Coronary artery (tissue), 2 donors: ENCODE measurements at regions not wholly inside any gene's neighbourhood (a gene's known extent, or its start where the extent isn't known, plus 50 kb on each side); places are given as distances from the start of the nearest gene placed in this dataset.
"Not testable (repeated sequence)": the region's sequence is repeated elsewhere in the genome, so short reads cannot be mapped to it uniquely, and the experiment has no call there.

ENCODE experiments used
- DNase-seq: peaks from one replicate; pipeline ENCODE4 v3.0.0-alpha.2; 2017; ENCODE audit warnings: low spot score
- H3K27ac ChIP-seq, 2 donors: fragments of 200-600 bp; sonication (generic); one replicate each; pipeline ENCODE4 v1.5.1; 2016 to 2019
- H3K4me3 ChIP-seq: fragments of 200-600 bp; sonication (generic); 2 replicates; pipeline ENCODE4 v1.5.1; 2016; ENCODE audit warnings: mild to moderate bottlenecking, moderate library complexity
- TF ChIP-seq, protein P1 (sequence below): fragments of 200-600 bp; sonication (generic); IDR thresholded peaks from one replicate; pipeline ENCODE4 v1.5.1; 2019; ENCODE audit warnings: antibody characterized with exemption

DNA sequence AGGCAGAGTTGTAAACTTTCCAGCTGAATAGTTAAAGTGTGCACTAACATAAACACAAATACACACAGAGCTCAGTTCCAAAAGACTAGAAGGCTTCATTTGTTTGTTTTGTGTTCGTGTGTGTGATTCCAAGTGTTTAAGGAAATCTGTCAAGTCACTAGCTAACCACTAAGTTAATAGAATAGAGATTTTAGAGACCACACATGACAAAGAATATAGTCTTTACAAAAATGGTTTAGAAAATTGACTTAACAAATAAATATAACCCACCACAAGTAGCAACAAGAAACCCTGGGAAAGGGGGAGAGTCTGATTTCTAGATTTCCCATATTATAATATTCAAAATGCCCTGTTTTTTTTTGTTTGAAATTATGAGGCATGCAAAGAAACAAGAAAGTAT, 209.4 kb downstream of the FZD1 start:
- TF ChIP-seq, protein P1, sequence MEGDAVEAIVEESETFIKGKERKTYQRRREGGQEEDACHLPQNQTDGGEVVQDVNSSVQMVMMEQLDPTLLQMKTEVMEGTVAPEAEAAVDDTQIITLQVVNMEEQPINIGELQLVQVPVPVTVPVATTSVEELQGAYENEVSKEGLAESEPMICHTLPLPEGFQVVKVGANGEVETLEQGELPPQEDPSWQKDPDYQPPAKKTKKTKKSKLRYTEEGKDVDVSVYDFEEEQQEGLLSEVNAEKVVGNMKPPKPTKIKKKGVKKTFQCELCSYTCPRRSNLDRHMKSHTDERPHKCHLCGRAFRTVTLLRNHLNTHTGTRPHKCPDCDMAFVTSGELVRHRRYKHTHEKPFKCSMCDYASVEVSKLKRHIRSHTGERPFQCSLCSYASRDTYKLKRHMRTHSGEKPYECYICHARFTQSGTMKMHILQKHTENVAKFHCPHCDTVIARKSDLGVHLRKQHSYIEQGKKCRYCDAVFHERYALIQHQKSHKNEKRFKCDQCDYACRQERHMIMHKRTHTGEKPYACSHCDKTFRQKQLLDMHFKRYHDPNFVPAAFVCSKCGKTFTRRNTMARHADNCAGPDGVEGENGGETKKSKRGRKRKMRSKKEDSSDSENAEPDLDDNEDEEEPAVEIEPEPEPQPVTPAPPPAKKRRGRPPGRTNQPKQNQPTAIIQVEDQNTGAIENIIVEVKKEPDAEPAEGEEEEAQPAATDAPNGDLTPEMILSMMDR: no peak
- no peak for DNase-seq
- Histone ChIP-seq H3K4me3 (no peak overlapping the region), H3K27ac (no peak overlapping the region)

DNA sequence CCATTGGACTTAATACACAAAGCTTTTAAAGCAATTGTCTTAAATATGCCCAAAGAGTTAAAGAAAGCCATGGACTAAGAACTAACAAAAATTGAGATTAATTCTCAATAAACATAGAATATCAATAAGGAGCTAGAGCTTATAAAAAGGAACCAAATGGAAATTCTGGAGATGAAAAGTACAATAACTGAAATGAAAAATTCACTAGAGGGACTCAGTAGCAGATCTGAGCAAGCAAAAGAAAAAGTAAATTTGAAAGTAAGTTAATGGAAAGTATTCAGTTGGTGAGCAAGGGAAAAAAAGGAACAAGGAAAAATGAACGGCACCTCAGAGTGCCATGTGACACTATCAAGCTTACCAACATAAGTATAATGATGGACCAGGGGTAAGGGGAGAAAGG, 209.8 kb downstream of the FZD1 start:
- Histone ChIP-seq H3K27ac (no peak overlapping the region), H3K4me3 (no peak overlapping the region)
- TF ChIP-seq, protein P1: no peak

DNA sequence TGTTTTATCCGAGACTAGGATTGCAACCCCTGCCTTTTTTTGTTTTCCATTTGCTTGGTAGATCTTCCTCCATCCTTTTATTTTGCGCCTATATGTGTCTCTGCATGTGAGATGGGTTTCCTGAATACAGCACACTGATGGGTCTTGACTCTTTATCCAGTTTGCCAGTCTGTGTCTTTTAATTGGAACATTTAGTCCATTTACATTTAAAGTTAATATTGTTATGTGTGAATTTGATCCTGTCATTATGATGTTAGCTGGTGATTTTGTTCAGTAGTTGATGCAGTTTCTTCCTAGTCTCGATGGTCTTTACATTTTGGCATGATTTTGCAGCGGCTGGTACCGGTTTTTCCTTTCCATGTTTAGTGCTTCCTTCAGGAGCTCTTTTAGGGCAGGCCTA, 216.2 kb downstream of the FZD1 start:
- H3K4me3 ChIP-seq, DNase-seq, H3K27ac ChIP-seq: not testable (repeated sequence)

More for the DNA sequence above, 209.8 kb downstream of the FZD1 start:
- no peak for DNase-seq

DNA sequence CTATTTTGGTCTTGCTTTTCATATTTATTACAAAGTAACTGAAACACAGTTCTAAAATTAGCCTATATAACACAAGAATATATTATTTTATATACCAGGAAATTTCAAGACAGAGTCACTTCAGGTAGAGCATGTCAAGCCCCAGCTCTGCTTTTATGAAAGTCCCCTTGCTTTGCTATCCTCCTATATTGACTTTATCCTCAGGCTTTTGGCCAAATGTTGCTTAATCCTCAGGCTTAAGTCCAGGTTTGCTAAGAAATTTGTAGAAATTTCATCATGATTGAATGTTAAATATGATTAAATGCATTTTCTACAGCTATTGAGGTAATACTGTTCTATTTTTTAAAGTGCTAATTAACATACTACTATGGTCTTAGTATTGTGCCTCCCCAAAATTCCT, 227.6 kb downstream of the FZD1 start:
- TF ChIP-seq, protein P1: no peak
- Histone ChIP-seq H3K4me3 (no peak overlapping the region), H3K27ac (no peak overlapping the region)
- no peak for DNase-seq

DNA sequence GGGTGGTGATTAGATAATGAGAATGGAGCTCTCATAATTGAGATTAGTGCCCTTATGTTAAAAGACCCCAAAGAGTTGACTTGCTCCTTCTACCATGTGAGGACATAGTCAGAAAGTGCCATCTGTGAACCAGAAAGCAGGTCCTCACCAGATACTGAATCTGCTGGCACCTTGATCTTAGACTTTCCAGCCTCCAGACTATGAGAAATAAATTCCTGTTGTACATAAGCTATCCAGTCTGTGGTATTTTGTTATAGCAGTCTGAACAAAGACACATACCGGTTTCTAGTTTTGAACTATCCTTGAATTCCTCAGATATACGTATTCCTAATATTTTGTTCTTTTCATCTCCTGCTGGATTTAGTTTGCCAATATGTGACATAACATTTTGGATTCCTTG, 228.1 kb downstream of the FZD1 start:
- Histone ChIP-seq H3K4me3 (no peak overlapping the region), H3K27ac (no peak overlapping the region)
- TF ChIP-seq, protein P1: no peak
- no peak for DNase-seq

DNA sequence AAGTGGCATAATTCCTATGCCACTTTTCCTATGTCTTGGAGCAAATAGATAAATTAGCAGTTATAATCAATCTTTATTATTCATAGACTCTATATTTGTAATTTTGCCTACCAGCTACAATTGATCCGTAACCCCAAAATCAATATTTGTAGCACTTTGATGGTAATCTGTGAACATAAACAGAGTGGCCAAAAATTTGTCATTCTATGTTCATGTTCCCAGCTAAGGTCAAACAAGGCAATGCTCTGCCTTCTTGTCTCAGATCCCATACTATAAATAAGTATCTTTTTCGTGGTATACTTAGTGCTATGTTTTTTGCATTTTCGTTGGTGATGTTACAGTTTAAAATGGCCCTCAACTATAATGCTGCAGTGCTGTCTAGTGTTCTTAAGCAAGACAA, 228.5 kb downstream of the FZD1 start:
- Histone ChIP-seq H3K4me3 (no peak overlapping the region), H3K27ac (no peak overlapping the region)
- TF ChIP-seq, protein P1: no peak
- DNase-seq: no peak

DNA sequence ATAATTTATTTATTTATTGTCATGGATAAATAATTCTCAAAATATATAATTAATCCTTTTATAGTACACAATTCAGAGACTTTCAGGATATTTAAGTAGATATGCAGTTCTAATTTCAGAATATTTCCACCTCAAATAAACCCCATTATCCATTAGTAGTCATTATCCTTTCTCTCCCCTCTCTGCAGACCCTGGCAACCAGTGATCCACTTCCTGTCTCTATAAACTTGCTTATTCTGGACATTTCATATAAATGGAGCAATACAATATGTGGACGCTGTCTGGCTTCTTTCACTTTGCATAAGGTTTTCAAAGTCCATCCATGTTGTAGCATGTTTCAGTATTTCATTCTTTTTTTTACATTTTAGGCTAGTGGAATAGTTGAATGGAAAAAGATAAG, 230.2 kb downstream of the FZD1 start:
- H3K27ac ChIP-seq: no peak overlapping the region
- no peak for DNase-seq
- H3K4me3 ChIP-seq: no peak overlapping the region
- TF ChIP-seq, protein P1: no peak

DNA sequence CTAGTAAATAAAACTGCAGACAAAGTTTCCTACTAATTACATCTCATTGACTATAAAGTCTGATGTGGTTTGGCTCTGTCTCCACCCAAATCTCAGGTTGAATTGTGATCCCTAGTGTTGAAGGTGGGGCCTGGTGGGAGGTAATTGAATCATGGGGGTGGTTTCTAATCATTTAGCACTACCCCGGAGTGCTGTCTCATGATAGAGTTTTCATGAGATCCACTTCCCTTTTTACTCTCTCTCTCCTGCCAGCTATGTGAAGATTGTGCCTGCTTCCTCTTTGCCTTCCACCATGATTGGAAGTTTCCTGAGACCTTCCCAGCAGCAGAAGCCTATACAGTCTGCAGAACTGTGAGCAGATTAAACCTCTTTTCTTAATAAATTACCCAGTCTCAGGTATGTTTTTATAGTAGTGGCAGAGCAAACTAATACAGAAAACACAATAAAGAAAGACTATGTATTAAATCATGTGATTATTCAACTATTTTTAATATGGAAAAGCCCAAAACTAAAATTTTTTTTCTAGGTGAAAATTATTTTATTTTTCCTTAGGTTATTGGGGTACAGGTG, 232.1 kb downstream of the FZD1 start:
- Histone ChIP-seq H3K27ac (no peak overlapping the region), H3K4me3 (no peak overlapping the region)
- TF ChIP-seq, protein P1: no peak
- DNase-seq: no peak

DNA sequence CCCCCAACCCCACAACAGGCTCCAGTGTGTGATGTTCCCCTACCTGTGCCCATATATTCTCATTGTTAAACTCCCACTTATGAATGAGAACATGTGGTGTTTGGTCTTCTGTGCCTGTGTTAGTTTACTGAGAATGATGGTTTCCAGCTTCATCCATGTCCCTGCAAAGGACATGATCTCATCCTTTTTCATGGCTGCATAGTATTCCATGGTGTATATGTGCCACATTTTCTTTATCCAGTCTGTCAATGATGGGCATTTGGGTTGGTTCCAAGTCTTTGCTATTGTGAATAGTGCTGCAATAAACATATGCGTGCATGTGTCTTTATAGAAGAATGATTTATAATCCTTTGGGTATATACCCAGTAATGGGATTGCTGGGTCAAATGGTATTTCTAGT, 233.0 kb downstream of the FZD1 start:
- not testable (repeated sequence) for H3K27ac ChIP-seq, H3K4me3 ChIP-seq, DNase-seq
